ENCODE measurements at regions not wholly inside any gene's neighbourhood (a gene's known extent, or its start where the extent isn't known, plus 50 kb on each side); places are given as distances from the start of the nearest gene placed in this dataset.
"Not testable (repeated sequence)": the region's sequence is repeated elsewhere in the genome, so short reads cannot be mapped to it uniquely, and the experiment has no call there.

GRCh38 chr14:44385296-44385695, 121.8 kb downstream of the FSCB start:
- TF ChIP-seq ZNF17 (CRISPR knock-in tag; IDR thresholded peaks at IDR 0.05); ZNF768 (CRISPR knock-in tag; IDR thresholded peaks at IDR 0.05); ZNF501 (CRISPR knock-in tag; IDR thresholded peaks at IDR 0.05); POLR2A (IDR thresholded peaks at IDR 0.05; ENCODE audit: insufficient read depth in 1 of 2, low read depth in 2 of 2, low read length in 2 of 2); ZNF12 (CRISPR knock-in tag; IDR thresholded peaks at IDR 0.05); POLR2AphosphoS5 (IDR thresholded peaks at IDR 0.05; ENCODE audit: low read depth, low read length); ZFP37 (CRISPR knock-in tag; IDR thresholded peaks at IDR 0.05; ENCODE audit: borderline replicate concordance); CTCF (CRISPR knock-in tag; IDR thresholded peaks at IDR 0.05); TBX3 (IDR thresholded peaks at IDR 0.05; ENCODE audit: borderline replicate concordance); ZNF124 (CRISPR knock-in tag; IDR thresholded peaks at IDR 0.05); EZH2 (conservative IDR thresholded peaks at IDR 0.05; ENCODE audit: low read depth, low read length); MAFK (conservative IDR thresholded peaks at IDR 0.05 in 1 of 2, IDR thresholded peaks at IDR 0.05 in 1 of 2; ENCODE audit: low read length in 2 of 2): not testable (repeated sequence)
- TF ChIP-seq, protein P1, sequence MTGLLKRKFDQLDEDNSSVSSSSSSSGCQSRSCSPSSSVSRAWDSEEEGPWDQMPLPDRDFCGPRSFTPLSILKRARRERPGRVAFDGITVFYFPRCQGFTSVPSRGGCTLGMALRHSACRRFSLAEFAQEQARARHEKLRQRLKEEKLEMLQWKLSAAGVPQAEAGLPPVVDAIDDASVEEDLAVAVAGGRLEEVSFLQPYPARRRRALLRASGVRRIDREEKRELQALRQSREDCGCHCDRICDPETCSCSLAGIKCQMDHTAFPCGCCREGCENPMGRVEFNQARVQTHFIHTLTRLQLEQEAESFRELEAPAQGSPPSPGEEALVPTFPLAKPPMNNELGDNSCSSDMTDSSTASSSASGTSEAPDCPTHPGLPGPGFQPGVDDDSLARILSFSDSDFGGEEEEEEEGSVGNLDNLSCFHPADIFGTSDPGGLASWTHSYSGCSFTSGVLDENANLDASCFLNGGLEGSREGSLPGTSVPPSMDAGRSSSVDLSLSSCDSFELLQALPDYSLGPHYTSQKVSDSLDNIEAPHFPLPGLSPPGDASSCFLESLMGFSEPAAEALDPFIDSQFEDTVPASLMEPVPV (CRISPR knock-in tag; IDR thresholded peaks at IDR 0.05): not testable (repeated sequence)
